H1 (cell line): ENCODE measurements at regions not wholly inside any gene's neighbourhood (a gene's known extent, or its start where the extent isn't known, plus 50 kb on each side); places are given as distances from the start of the nearest gene placed in this dataset.

Experiments
- CTCF ChIA-PET: fragments of 300-600 bp; sonication (Branson Sonifier 250); formaldehyde crosslinking; loops from one replicate; lab custom pipeline; 2021; ENCODE audit not compliant: partially characterized antibody; lab: Charles Lee
- POLR2A ChIA-PET: fragments of 300-600 bp; sonication (Branson Sonifier 250); formaldehyde crosslinking; loops from one replicate; lab custom pipeline; 2021; ENCODE audit warnings: inconsistent platforms; ENCODE audit not compliant: partially characterized antibody; lab: Charles Lee
- DNase-seq, 2 experiments: peaks; one replicate each; pipeline versions ENCODE4 v3.0.0 to v3.0.0-alpha.2; 2010 to 2022; ENCODE audit warnings: low spot score in 2 of 2, low read depth in 1 of 2, mixed read lengths in 1 of 2
- FAIRE-seq: peaks from 2 replicates; lab custom pipeline; 2011; peaks lifted over from hg19 to GRCh38; lab: Jason Lieb, UNC
- H2AFZ ChIP-seq: 2 replicates; pipeline ENCODE4 v1.8.1; 2012; ENCODE audit warnings: low read length, inconsistent platforms
- H2AK5ac ChIP-seq: 2 replicates; pipeline ENCODE4 v1.6.1; 2013; ENCODE audit warnings: low read depth, low read length
- H2BK120ac ChIP-seq: replicated peaks from 2 replicates; pipeline ENCODE3; 2013; ENCODE audit warnings: low read depth, low read length, inconsistent platforms
- H2BK12ac ChIP-seq: 2 replicates; pipeline ENCODE4 v1.6.1; 2013; ENCODE audit warnings: low read depth, low read length
- H2BK15ac ChIP-seq: 2 replicates; pipeline ENCODE4 v1.6.1; 2013; ENCODE audit warnings: low read length
- H2BK20ac ChIP-seq: 2 replicates; pipeline ENCODE4 v1.6.1; 2013; ENCODE audit warnings: low read length
- H2BK5ac ChIP-seq: 2 replicates; pipeline ENCODE4 v1.6.1; 2013; ENCODE audit warnings: low read depth, low read length
- H3K14ac ChIP-seq: 2 replicates; pipeline ENCODE4 v1.6.1; 2013; ENCODE audit warnings: inconsistent platforms; ENCODE audit not compliant: insufficient read length
- H3K18ac ChIP-seq: 2 replicates; pipeline ENCODE4 v1.6.1; 2013; ENCODE audit warnings: low read length; ENCODE audit errors: extremely low read depth
- H3K23ac ChIP-seq: 2 replicates; pipeline ENCODE4 v1.6.1; 2013; ENCODE audit warnings: inconsistent platforms; ENCODE audit not compliant: insufficient read length
- H3K23me2 ChIP-seq: 2 replicates; pipeline ENCODE4 v1.6.1; 2013; ENCODE audit warnings: low read depth, low read length
- H3K27ac ChIP-seq: 2 replicates; pipeline ENCODE4 v1.6.1; 2011; ENCODE audit warnings: low read depth, low read length, inconsistent platforms
- H3K27me3 ChIP-seq, 4 experiments: replicated peaks in 1 of 4; 1 replicate in 1 of 4; 2 replicates in 3 of 4; pipeline versions ENCODE4 v1.6.1 to v1.8.1; 2011 to 2013; ENCODE audit warnings: low read length in 3 of 4, mild to moderate bottlenecking in 3 of 4, inconsistent platforms in 2 of 4, mixed read lengths in 2 of 4, moderate library complexity in 1 of 4; ENCODE audit not compliant: control insufficient read depth in 3 of 4, insufficient read depth in 3 of 4; ENCODE audit errors: extremely low read depth in 1 of 4
- H3K36me3 ChIP-seq, 4 experiments: 2 replicates each; pipeline versions ENCODE4 v1.6.1 to v1.8.1; 2011 to 2013; ENCODE audit warnings: mild to moderate bottlenecking in 4 of 4, low read length in 3 of 4, moderate library complexity in 2 of 4, control low read depth in 1 of 4, inconsistent platforms in 1 of 4; ENCODE audit not compliant: insufficient read depth in 4 of 4, control insufficient read depth in 2 of 4
- H3K4ac ChIP-seq: replicated peaks from 2 replicates; pipeline ENCODE3; 2013; ENCODE audit warnings: low read length, low read depth, mixed read lengths, inconsistent platforms; ENCODE audit not compliant: insufficient read length
- H3K4me1 ChIP-seq, 4 experiments: replicated peaks in 1 of 4; 1 replicate in 1 of 4; 2 replicates in 3 of 4; pipeline versions ENCODE4 v1.6.1 to v1.8.1; 2011 to 2013; ENCODE audit warnings: low read length in 3 of 4, inconsistent platforms in 2 of 4, mixed read lengths in 1 of 4; ENCODE audit not compliant: insufficient read depth in 4 of 4, control insufficient read depth in 3 of 4
- H3K4me2 ChIP-seq, 2 experiments: 2 replicates each; pipeline versions ENCODE4 v1.6.1 to v1.8.1; 2011 to 2013; ENCODE audit warnings: low read depth in 2 of 2, low read length in 2 of 2, control low read depth in 1 of 2, inconsistent platforms in 1 of 2, mild to moderate bottlenecking in 1 of 2; ENCODE audit not compliant: insufficient read depth in 1 of 2
- H3K4me3 ChIP-seq, 4 experiments: fragments of 200-600, 300-600 bp in 1 of 4; sonication (generic), shearing (Covaris generic), sonication (Bioruptor Twin) in 1 of 4; 2 replicates each; pipeline versions ENCODE4 v1.5.1 to v1.8.1; 2011 to 2016; ENCODE audit warnings: low read length in 4 of 4, low read depth in 3 of 4, control low read depth in 2 of 4, inconsistent platforms in 2 of 4, mild to moderate bottlenecking in 2 of 4, mixed read lengths in 1 of 4, moderate library complexity in 1 of 4; ENCODE audit not compliant: insufficient read depth in 2 of 4; ENCODE audit errors: extremely low read depth in 1 of 4
- H3K56ac ChIP-seq: replicated peaks from 2 replicates; pipeline ENCODE3; 2013; ENCODE audit warnings: low read depth, mild to moderate bottlenecking, mixed read lengths, low read length, inconsistent platforms; ENCODE audit not compliant: insufficient read length
- H3K79me1 ChIP-seq: 2 replicates; pipeline ENCODE4 v1.6.1; 2013; ENCODE audit warnings: low read depth, low read length, control low read depth
- H3K79me2 ChIP-seq, 2 experiments: 2 replicates each; pipeline versions ENCODE4 v1.6.1 to v1.8.1; 2012 to 2013; ENCODE audit warnings: low read length in 2 of 2, mild to moderate bottlenecking in 2 of 2, inconsistent platforms in 1 of 2; ENCODE audit not compliant: insufficient read depth in 2 of 2, control insufficient read depth in 1 of 2
- H3K9ac ChIP-seq, 4 experiments: replicated peaks in 1 of 4; 1 replicate in 1 of 4; 2 replicates in 3 of 4; pipeline versions ENCODE4 v1.6.1 to v1.8.1; 2011 to 2013; ENCODE audit warnings: low read depth in 3 of 4, low read length in 3 of 4, control low read depth in 2 of 4, mild to moderate bottlenecking in 2 of 4, moderate library complexity in 2 of 4, inconsistent platforms in 1 of 4; ENCODE audit errors: extremely low read depth in 1 of 4
- H3K9me3 ChIP-seq, 2 experiments: 2 replicates each; pipeline versions ENCODE4 v1.6.1 to v1.8.1; 2012 to 2013; ENCODE audit warnings: mild to moderate bottlenecking in 2 of 2, moderate library complexity in 2 of 2, control low read depth in 1 of 2, inconsistent platforms in 1 of 2, low read depth in 1 of 2, low read length in 1 of 2, mixed read lengths in 1 of 2; ENCODE audit not compliant: insufficient read depth in 2 of 2
- H4K20me1 ChIP-seq, 2 experiments: replicated peaks in 1 of 2; 2 replicates each; pipeline versions ENCODE3 to v1.8.1; 2011 to 2013; ENCODE audit warnings: inconsistent platforms in 2 of 2, low read length in 2 of 2, mild to moderate bottlenecking in 1 of 2; ENCODE audit not compliant: insufficient read depth in 2 of 2, control insufficient read depth in 1 of 2
- H4K5ac ChIP-seq: 2 replicates; pipeline ENCODE4 v1.6.1; 2013; ENCODE audit warnings: low read length, low read depth, mixed read lengths, inconsistent platforms; ENCODE audit not compliant: insufficient read length
- H4K8ac ChIP-seq: 2 replicates; pipeline ENCODE4 v1.8.0; 2013; ENCODE audit warnings: mild to moderate bottlenecking, moderate library complexity, low read length, inconsistent platforms; ENCODE audit not compliant: insufficient read depth; ENCODE audit errors: extremely low read depth
- H4K91ac ChIP-seq: replicated peaks from 2 replicates; pipeline ENCODE3; 2013; ENCODE audit warnings: low read length, mixed read lengths, inconsistent platforms; ENCODE audit not compliant: insufficient read length
- BACH1 ChIP-seq: IDR thresholded peaks from 2 replicates; pipeline ENCODE4 v1.6.1; 2012; ENCODE audit warnings: low read length, improper control_type of control experiment
- CHD2 ChIP-seq: IDR thresholded peaks from 2 replicates; pipeline ENCODE4 v1.6.1; 2012; ENCODE audit warnings: low read length, improper control_type of control experiment
- CREB1 ChIP-seq: IDR thresholded peaks from 2 replicates; pipeline ENCODE4 v1.6.1; 2012; ENCODE audit warnings: inconsistent platforms
- HDAC2 ChIP-seq, 2 experiments: fragments of 300-600 bp in 1 of 2; sonication (generic) in 1 of 2; IDR thresholded peaks; 2 replicates each; pipeline ENCODE4 v1.6.1; 2011 to 2012; ENCODE audit warnings: low read depth in 2 of 2, low read length in 2 of 2, mild to moderate bottlenecking in 2 of 2, moderate library complexity in 2 of 2, borderline replicate concordance in 1 of 2, inconsistent platforms in 1 of 2
- POU5F1 ChIP-seq: IDR thresholded peaks from 2 replicates; pipeline ENCODE4 v1.6.1; 2011; ENCODE audit warnings: low read depth, mild to moderate bottlenecking, low read length, moderate library complexity
- RAD21 ChIP-seq, 2 experiments: IDR thresholded peaks in 1 of 2; conservative IDR thresholded peaks in 1 of 2; 2 replicates each; pipeline ENCODE4 v1.6.1; 2011; ENCODE audit warnings: low read depth in 2 of 2, low read length in 2 of 2, improper control_type of control experiment in 1 of 2, inconsistent platforms in 1 of 2, mild to moderate bottlenecking in 1 of 2, moderate library complexity in 1 of 2
- SIRT6 ChIP-seq: IDR thresholded peaks from one replicate; pipeline ENCODE4 v1.7.1; 2012; ENCODE audit warnings: low read length, inconsistent platforms
- SP1 ChIP-seq: IDR thresholded peaks from 2 replicates; pipeline ENCODE4 v1.6.1; 2011; ENCODE audit warnings: low read depth, low read length
- TEAD4 ChIP-seq: IDR thresholded peaks from 2 replicates; pipeline ENCODE4 v1.6.1; 2012; ENCODE audit warnings: low read depth, low read length, inconsistent platforms, mixed read lengths
- WGBS, 2 experiments: shearing (Covaris generic) in 1 of 2; methylation state at CpG; one replicate each; pipeline versions ENCODE4 v1.1.6 to v1.1.7; 2013 to 2015; ENCODE audit warnings: low lambda C conversion rate in 2 of 2, mixed read lengths in 2 of 2, inconsistent platforms in 1 of 2, low coverage in 1 of 2, missing lambda C conversion rate in 1 of 2; ENCODE audit not compliant: insufficient replicate concordance in 2 of 2, insufficient coverage in 1 of 2, insufficient read length in 1 of 2; ENCODE audit errors: extremely low coverage in 1 of 2, missing lambda C conversion rate in 1 of 2; 5-methylcytosine and 5-hydroxymethylcytosine counted together
- TF ChIP-seq, protein P1 (sequence below), 3 experiments: IDR thresholded peaks; 1 replicate in 2 of 3; 2 replicates in 1 of 3; pipeline versions ENCODE4 v1.5.1 to v1.6.1; 2011; ENCODE audit warnings: low read length in 3 of 3, mild to moderate bottlenecking in 3 of 3, inconsistent platforms in 2 of 3, low read depth in 1 of 3, moderate library complexity in 1 of 3; ENCODE audit not compliant: insufficient read depth in 1 of 3; ENCODE audit errors: control extremely low read depth in 1 of 3

DNA sequence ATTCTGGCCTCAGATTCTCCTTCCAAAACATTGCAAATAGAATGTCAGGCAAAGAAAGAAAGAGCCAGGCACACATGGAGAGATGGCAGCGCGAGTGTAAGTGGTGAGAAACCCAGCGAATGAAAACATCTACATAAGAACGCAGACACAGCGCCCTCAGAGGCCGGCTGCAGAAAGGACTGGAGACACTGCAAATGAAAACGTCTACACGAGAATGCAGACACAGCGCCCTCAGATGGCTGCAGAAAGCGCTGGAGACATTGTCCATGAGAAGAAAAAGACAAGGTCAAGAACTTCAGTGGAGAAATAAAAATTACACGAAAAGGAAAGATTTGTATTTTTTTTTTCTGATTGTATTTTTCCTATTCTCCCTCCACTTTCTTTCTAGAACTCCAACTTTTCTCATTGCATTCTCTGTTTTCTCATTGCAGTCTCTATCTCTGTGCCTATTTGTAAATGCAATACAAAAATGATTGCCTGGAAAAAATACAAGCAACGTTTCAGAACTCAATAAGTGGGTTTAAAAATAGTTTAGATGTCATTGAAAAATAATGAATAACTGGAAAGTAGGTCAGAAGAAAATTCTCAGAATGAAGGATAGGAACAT is 117.9 kb upstream of the LPCAT1 start:
- H3K9me3 ChIP-seq: no peaks in the 10 kb centered on the region
- H2BK5ac ChIP-seq: no peak overlapping the region
- peak overlapping the region in 1 of 2 experiments; percentile 54; a peak in 1 of 4 replicates for H3K4me2 ChIP-seq
- H4K8ac ChIP-seq: no peak overlapping the region
- no peak overlapping the region for H4K91ac ChIP-seq
- no peak overlapping the region for H3K56ac ChIP-seq
- H3K4me1 ChIP-seq: peaks cover 2 to 28% (median 8%) of the 10 kb centered on the region in 4 experiments
- no peak overlapping the region; the same call in 1 of the 2 replicates for H3K18ac ChIP-seq
- H3K23ac ChIP-seq: no peak overlapping the region
- H4K5ac ChIP-seq: no peak overlapping the region
- no peak overlapping the region for H3K4ac ChIP-seq
- H3K23me2 ChIP-seq: no peaks in the 10 kb centered on the region
- peak; percentile 48 for FAIRE-seq
- H3K79me2 ChIP-seq: no peaks in the 10 kb centered on the region
- no peak overlapping the region for H2AFZ ChIP-seq
- H2BK15ac ChIP-seq: no peak overlapping the region
- H2BK120ac ChIP-seq: no peak overlapping the region
- H3K27me3 ChIP-seq: peaks cover 0 to 17% (median 11%) of the 10 kb centered on the region in 4 experiments; a peak in 6 of 7 replicates
- no peak overlapping the region for H3K27ac ChIP-seq
- H2BK20ac ChIP-seq: no peak overlapping the region
- DNase-seq: peak in 1 of 2 experiments; percentile 68
- no peaks in the 10 kb centered on the region for H3K79me1 ChIP-seq
- 6% methylated on average over 12 of the region's 12 CpGs; no CpG with 5 or more reads in 1 of the 2 experiments for WGBS, 2 experiments
- no peak overlapping the region for H3K14ac ChIP-seq
- peak overlapping the region in 1 of 4 experiments; percentile 32; a peak in 1 of 8 replicates for H3K4me3 ChIP-seq
- no peak overlapping the region for H3K9ac ChIP-seq
- no peak overlapping the region for H2AK5ac ChIP-seq
- no peaks in the 10 kb centered on the region for H3K36me3 ChIP-seq
- ChIA-PET POLR2A (no interaction called here), CTCF (interaction anchor here (0.8 to 4.0 kb wide), 11 partner anchors 12 to 264 kb away, joined by 3 to 41 read pairs (median 4); no protein-coding TSS in a partner anchor)
- H2BK12ac ChIP-seq: no peak overlapping the region
- H4K20me1 ChIP-seq: no peaks in the 10 kb centered on the region
- TF ChIP-seq CHD2: no peak
- peak; percentile 76 to 79 for TF ChIP-seq RAD21 (IDR thresholded peaks at IDR 0.05 in 1 of 2, conservative IDR thresholded peaks at IDR 0.05 in 1 of 2; ENCODE audit: low read depth in 2 of 2, low read length in 2 of 2)
- peak; percentile 81; the same call in 1 of the 2 replicates for TF ChIP-seq POU5F1
- peak; percentile 74 for TF ChIP-seq TEAD4
- no peak for TF ChIP-seq SIRT6
- 0 out of 2 replicates have a peak, but pooled peaks have one; percentile 7 for TF ChIP-seq SP1
- TF ChIP-seq BACH1: 0 out of 2 replicates have a peak, but pooled peaks have one; percentile 2
- TF ChIP-seq, protein P1, sequence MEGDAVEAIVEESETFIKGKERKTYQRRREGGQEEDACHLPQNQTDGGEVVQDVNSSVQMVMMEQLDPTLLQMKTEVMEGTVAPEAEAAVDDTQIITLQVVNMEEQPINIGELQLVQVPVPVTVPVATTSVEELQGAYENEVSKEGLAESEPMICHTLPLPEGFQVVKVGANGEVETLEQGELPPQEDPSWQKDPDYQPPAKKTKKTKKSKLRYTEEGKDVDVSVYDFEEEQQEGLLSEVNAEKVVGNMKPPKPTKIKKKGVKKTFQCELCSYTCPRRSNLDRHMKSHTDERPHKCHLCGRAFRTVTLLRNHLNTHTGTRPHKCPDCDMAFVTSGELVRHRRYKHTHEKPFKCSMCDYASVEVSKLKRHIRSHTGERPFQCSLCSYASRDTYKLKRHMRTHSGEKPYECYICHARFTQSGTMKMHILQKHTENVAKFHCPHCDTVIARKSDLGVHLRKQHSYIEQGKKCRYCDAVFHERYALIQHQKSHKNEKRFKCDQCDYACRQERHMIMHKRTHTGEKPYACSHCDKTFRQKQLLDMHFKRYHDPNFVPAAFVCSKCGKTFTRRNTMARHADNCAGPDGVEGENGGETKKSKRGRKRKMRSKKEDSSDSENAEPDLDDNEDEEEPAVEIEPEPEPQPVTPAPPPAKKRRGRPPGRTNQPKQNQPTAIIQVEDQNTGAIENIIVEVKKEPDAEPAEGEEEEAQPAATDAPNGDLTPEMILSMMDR (IDR thresholded peaks at IDR 0.05; ENCODE audit: control extremely low read depth in 1 of 3, insufficient read depth in 1 of 3, low read depth in 1 of 3, low read length in 3 of 3): peak; percentile 73 to 98 (median 90)
- TF ChIP-seq CREB1: peak; percentile 64; the same call in 1 of the 2 replicates
- TF ChIP-seq HDAC2 (IDR thresholded peaks at IDR 0.05; ENCODE audit: borderline replicate concordance in 1 of 2, low read depth in 2 of 2, low read length in 2 of 2): 0 out of 4 replicates have a peak, but pooled peaks of 1 of the 2 experiments have one; percentile 55
